Gastroesophageal sphincter (tissue), 4 donors: ENCODE measurements at regions not wholly inside any gene's neighbourhood (a gene's known extent, or its start where the extent isn't known, plus 50 kb on each side); places are given as distances from the start of the nearest gene placed in this dataset.

Source experiments
- ATAC-seq: fragments of 150-250 bp; one replicate; pipeline ENCODE4 v1.9.1; 2016; ENCODE audit warnings: mild to moderate bottlenecking, moderate library complexity
- H3K27ac ChIP-seq, 4 donors: fragments of 200-600 bp; sonication (generic) in 3 of 4; 1 replicate in 3 of 4; 2 replicates in 1 of 4; pipeline ENCODE4 v1.5.1; 2016 to 2019
- H3K27me3 ChIP-seq: fragments of 200-600 bp; sonication (generic); one replicate; pipeline ENCODE4 v1.5.1; 2019
- H3K36me3 ChIP-seq, 2 donors: fragments of 200-600 bp; sonication (generic); one replicate each; pipeline ENCODE4 v1.5.1; 2019; ENCODE audit warnings: control low read depth in 1 of 2
- H3K4me1 ChIP-seq, 3 donors: fragments of 200-600 bp; sonication (generic); 1 replicate in 2 of 3; 2 replicates in 1 of 3; pipeline ENCODE4 v1.5.1; 2016 to 2019; ENCODE audit warnings: control low read depth in 2 of 3
- H3K4me3 ChIP-seq, 2 donors: fragments of 200-600 bp; sonication (generic); one replicate each; pipeline ENCODE4 v1.5.1; 2019; ENCODE audit warnings: mild to moderate bottlenecking in 1 of 2, moderate library complexity in 1 of 2
- H3K9me3 ChIP-seq, 3 donors: fragments of 200-600 bp; sonication (generic); one replicate each; pipeline ENCODE4 v1.5.1; 2017 to 2019; ENCODE audit warnings: control low read depth in 2 of 3
- CTCF ChIP-seq, 4 experiments: fragments of 200-600 bp in 2 of 4; fragments of 450-650 bp in 2 of 4; sonication (generic) in 1 of 4; IDR thresholded peaks; one replicate each; pipeline ENCODE4 v1.5.1; 2017 to 2019; ENCODE audit warnings: antibody characterized with exemption in 4 of 4, mild to moderate bottlenecking in 2 of 4, moderate library complexity in 2 of 4
- EP300 ChIP-seq: sonication (generic); formaldehyde crosslinking; IDR thresholded peaks from one replicate; pipeline ENCODE4 v1.6.1; 2017; ENCODE audit warnings: antibody characterized with exemption, mild to moderate bottlenecking
- POLR2A ChIP-seq, 2 donors: fragments of 450-650 bp; IDR thresholded peaks; one replicate each; pipeline ENCODE4 v1.6.1; 2017; ENCODE audit warnings: antibody characterized with exemption in 2 of 2, mild to moderate bottlenecking in 2 of 2, moderate library complexity in 1 of 2
- POLR2AphosphoS5 ChIP-seq: sonication (generic); formaldehyde crosslinking; IDR thresholded peaks from one replicate; pipeline ENCODE4 v1.6.1; 2017; ENCODE audit warnings: antibody characterized with exemption
- WGBS, 2 donors: methylation state at CpG; one replicate each; pipeline ENCODE4 v1.1.5; 2018; ENCODE audit warnings: low coverage in 1 of 2; 5-methylcytosine and 5-hydroxymethylcytosine counted together

GRCh38 chr18:24840051-24840450 is 379.6 kb downstream of the HRH4 start:
- H3K36me3 ChIP-seq = no peaks in the 10 kb centered on the region
- peaks cover 9% of the 10 kb centered on the region for H3K27me3 ChIP-seq
- H3K27ac ChIP-seq = no peak overlapping the region
- TF ChIP-seq POLR2AphosphoS5 (no peak), POLR2A (IDR thresholded peaks at IDR 0.05) (no peak), CTCF (IDR thresholded peaks at IDR 0.05) (no peak), EP300 (no peak)
- no peak overlapping the region for H3K4me3 ChIP-seq
- no peaks in the 10 kb centered on the region for H3K4me1 ChIP-seq
- WGBS, 2 donors = 70 to 85% methylated on average over 2 to 3 of the region's 3 CpGs
- no peak for ATAC-seq
- H3K9me3 ChIP-seq = no peaks in the 10 kb centered on the region

GRCh38 chr18:24840640-24841039 is 380.2 kb downstream of the HRH4 start:
- ATAC-seq = no peak
- Histone ChIP-seq H3K27ac (no peak overlapping the region), H3K27me3 (peaks cover 4% of the 10 kb centered on the region), H3K9me3 (no peaks in the 10 kb centered on the region), H3K4me1 (no peaks in the 10 kb centered on the region), H3K4me3 (no peak overlapping the region), H3K36me3 (no peaks in the 10 kb centered on the region)
- TF ChIP-seq CTCF (IDR thresholded peaks at IDR 0.05) (no peak), POLR2A (IDR thresholded peaks at IDR 0.05) (no peak), POLR2AphosphoS5 (no peak), EP300 (no peak)
- WGBS, 2 donors = 77 to 78% methylated on average over 6 of the region's 6 CpGs

- no peaks in the 10 kb centered on the region for H3K9me3 ChIP-seq
- H3K27ac ChIP-seq = no peak overlapping the region
- ATAC-seq = no peak
- no peaks in the 10 kb centered on the region for H3K36me3 ChIP-seq
- H3K4me3 ChIP-seq = no peak overlapping the region
- WGBS, 2 donors = 90 to 92% methylated on average over 8 of the region's 8 CpGs
- TF ChIP-seq POLR2AphosphoS5 = no peak
- no peak for TF ChIP-seq EP300
- no peak for TF ChIP-seq CTCF (IDR thresholded peaks at IDR 0.05)
- no peak for TF ChIP-seq POLR2A (IDR thresholded peaks at IDR 0.05)
- H3K27me3 ChIP-seq = no peaks in the 10 kb centered on the region
- no peaks in the 10 kb centered on the region for H3K4me1 ChIP-seq
Measured at GRCh38 chr18:24841536-24841935, 381.1 kb downstream of the HRH4 start.

- 100% methylated on average over 1 of the region's 1 CpG; no CpG with 5 or more reads in 1 of the 2 donors for WGBS, 2 donors
- TF ChIP-seq POLR2A (IDR thresholded peaks at IDR 0.05) (no peak), POLR2AphosphoS5 (no peak), EP300 (no peak), CTCF (IDR thresholded peaks at IDR 0.05) (no peak)
- Histone ChIP-seq H3K9me3 (no peaks in the 10 kb centered on the region), H3K36me3 (no peaks in the 10 kb centered on the region), H3K27ac (no peak overlapping the region), H3K4me1 (no peaks in the 10 kb centered on the region), H3K27me3 (no peaks in the 10 kb centered on the region), H3K4me3 (no peak overlapping the region)
- ATAC-seq = no peak
Measured at GRCh38 chr18:24843123-24843522, 382.7 kb downstream of the HRH4 start.

GRCh38 chr18:24846138-24846537 is 385.7 kb downstream of the HRH4 start:
- Histone ChIP-seq H3K27ac (no peak overlapping the region), H3K4me3 (no peak overlapping the region), H3K27me3 (no peaks in the 10 kb centered on the region), H3K9me3 (no peaks in the 10 kb centered on the region), H3K36me3 (no peaks in the 10 kb centered on the region), H3K4me1 (no peaks in the 10 kb centered on the region)
- WGBS, 2 donors = 58 to 100% methylated on average over 1 to 2 of the region's 2 CpGs
- ATAC-seq = no peak
- TF ChIP-seq EP300 (no peak), CTCF (IDR thresholded peaks at IDR 0.05) (no peak), POLR2A (IDR thresholded peaks at IDR 0.05) (no peak), POLR2AphosphoS5 (no peak)
